Fibroblast of skin of left quadriceps (primary cell): ENCODE measurements at regions not wholly inside any gene's neighbourhood (a gene's known extent, or its start where the extent isn't known, plus 50 kb on each side); places are given as distances from the start of the nearest gene placed in this dataset.
"Not testable (repeated sequence)": the region's sequence is repeated elsewhere in the genome, so short reads cannot be mapped to it uniquely, and the experiment has no call there.

Experiments used
- DNase-seq, 2 experiments: peaks; one replicate each; pipeline ENCODE4 v3.0.0-alpha.2; 2013; ENCODE audit warnings: low read depth in 2 of 2

DNA sequence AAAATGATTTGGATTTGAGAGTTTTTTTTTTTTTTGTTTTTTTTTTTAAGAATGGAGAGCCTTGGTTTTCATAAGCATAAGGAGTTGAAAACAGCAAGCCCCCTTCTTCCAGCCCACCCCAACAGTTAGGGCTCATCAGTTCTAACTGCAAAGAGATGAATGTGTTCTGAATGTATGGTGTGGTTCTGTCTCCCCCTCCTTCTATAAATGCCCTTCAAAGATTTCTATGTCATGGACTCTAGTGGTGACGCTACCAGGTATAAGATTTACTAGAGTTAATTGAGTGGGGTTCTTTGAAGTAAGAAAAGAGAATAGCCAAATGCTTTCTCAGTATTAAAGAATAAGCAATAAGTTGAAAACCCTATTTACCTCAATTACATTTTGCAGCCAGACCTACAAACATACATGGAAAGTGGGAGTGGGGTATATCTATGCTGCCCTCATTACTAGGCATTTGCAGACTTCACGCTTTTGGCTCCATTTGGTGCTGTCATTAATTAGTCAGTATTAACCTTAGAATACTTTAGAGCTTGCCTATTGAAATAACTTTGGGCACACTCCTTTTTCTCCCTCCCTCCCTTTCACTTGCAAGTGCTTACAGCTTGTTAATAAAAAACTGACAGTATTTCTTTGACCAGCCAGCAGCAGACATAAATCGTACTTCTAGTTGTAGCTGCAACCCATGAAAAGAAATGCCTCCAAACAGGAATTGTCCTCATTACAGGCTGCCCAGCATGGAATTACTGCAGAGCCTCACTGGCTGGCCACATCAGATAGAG lies 667.2 kb upstream of the ZNF608 start:
- no peak for DNase-seq

DNA sequence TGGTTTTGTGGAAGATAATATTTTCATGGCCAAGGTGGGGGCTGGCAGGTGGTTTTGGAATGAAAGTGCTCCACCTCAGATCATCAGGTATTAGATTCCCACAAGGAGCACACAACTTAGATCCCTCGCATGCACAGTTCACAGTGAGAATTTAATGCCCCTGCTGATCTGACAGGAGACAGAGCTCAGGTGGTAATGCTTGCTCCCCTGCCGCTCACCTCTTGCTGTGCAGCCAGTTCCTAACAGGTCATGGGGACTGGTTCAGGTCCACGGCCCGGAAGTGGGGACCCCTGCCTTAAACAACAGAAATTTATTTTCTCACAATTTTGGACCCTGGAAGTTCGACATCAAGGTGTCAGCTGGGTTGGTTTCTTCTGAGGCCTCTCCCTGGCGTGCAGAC lies 668.7 kb upstream of the ZNF608 start:
- DNase-seq, result no peak

DNA sequence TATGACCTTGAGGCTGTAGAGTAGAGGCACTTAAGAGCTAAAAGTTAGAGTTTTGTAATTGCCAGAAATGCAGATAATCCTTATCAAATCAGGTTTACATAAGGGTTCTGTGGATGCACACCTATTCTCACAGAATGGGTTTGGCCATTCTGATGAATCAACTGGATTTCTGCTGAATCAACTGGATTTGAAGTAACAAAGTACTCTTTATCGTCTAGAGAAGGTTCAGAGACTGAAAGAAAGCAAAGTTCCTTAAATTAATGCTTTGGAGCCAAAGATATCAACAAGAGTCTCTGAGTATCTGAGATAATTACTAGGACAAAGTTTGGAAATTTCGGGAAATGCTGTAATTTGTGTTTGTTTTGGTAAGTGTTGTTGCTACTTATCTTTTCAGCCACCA lies 669.6 kb upstream of the ZNF608 start:
- no peak for DNase-seq

DNA sequence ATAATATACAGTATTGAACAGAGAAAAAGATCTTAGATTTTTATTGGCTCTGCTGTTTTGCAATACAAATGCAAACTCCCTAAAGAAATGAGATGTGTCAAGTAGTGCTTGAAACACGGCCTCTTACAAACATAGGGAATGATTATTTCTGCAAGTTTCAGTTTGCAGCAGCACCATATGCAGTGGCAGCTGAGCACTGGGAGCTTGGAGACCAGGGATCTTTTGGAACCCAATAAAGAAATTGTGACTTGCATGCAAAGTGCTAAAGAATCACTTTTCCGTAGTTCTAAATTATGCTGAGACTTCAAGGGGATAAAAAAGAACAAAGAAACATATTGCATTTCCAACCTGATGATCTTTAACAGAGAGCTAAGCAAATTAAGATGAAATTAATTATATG lies 674.6 kb upstream of the ZNF608 start:
- DNase-seq, result no peak

GRCh38 chr5:125422342-125422741 lies 675.9 kb upstream of the ZNF608 start:
- no peak for DNase-seq

- no peak for DNase-seq
These were observed 678.1 kb upstream of the ZNF608 start for GRCh38 chr5:125424402-125425141.

GRCh38 chr5:125429498-125429897 lies 683.1 kb upstream of the ZNF608 start:
- no peak for DNase-seq

GRCh38 chr5:125433457-125433856 lies 687.0 kb upstream of the ZNF608 start:
- DNase-seq, result no peak

- DNase-seq, result no peak
These were observed 692.8 kb upstream of the ZNF608 start for GRCh38 chr5:125439243-125439642.

DNA sequence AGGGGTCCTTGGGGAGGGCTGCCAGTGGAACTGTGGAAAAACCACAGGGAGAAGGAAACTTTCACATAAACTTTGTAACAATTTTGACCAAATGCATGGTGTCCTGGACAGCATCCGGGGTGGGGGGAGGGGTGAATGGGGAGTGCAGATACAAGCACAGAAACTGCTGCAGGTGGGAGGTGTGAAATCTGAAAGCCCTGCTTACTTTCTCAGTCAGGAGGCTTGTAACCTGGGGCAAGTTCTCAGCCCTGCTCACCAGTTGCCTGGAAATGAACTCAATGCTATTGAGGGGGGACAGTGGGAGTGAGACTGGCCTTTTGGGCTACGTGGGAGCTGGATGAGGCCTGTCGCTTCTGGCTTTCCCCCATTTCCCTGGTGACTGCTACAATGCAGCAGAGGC lies 694.5 kb upstream of the ZNF608 start:
- DNase-seq, result no peak

DNA sequence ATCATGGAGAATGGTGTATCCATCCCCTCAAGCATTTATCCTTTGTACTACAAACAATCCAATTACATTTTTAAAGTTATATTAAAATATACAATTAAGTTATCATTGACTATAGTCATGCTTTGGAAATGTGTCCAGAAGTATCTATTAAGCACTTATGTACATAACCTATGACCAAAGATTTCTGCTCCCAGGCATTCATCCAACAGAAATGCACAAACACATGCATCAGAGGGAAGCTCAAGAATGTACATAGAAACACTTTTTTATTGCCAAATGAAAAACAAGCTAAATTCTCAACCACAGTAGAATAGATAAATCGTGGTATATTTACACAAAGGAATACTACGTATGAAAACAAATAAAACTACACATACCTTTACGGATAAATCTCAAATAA lies 700.5 kb upstream of the ZNF608 start:
- peak; percentile 42 to 43 for DNase-seq

DNA sequence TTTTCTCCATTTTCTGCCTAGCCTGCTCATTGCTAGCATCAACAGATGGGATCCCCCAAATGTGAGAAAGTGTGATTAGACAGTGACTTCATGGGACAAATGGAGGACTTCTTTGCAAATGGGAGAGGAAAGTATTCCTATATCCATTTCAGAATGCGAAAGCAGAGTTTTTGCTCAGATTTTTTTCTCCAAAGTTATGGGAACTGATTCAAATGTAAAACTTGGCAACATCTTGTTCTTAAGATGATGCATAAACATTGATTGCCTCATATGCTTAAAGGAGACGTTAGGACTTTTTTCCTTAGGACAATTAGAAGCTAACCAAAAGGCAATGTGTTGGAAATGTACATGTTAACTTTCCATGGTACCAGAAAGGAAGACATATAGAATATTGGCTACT lies 704.3 kb upstream of the ZNF608 start:
- peak in 1 of 2 experiments; percentile 29 for DNase-seq

DNA sequence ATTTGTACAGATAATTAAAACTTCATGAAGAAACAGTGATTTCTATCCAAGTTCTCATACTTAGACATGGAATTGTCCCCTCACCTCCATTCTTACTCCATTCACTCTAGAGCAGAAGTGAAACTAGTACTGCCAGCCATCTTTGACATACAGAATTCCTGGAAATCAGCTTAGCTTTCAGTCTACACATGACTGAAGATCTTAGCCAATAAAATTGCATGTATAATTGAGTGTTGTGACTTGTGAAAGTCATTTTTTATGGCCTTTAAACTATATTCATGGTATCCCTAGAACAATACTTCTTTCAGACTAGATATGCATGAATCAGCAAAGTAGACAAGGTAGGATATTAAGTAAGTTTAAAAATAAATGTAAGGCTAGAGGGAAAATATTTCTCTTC lies 705.2 kb upstream of the ZNF608 start:
- no peak for DNase-seq

DNA sequence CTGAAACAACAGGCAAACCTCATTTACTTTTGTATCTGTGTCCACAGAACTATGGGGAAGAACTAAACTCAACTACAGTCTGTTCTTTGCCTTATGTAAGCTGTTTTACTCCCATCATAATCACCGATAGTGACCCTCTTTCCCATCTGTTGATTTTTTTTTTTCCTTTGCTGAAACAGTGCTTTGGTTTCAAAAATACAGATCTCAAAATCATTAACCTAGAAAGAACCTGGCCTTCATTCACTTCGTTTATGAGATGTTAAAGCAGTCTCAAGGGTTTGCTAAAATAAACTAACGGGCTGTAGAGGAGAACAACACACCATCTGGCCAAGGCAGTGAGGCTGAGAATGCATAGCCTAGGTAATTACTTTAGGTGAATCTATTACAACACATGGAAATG lies 706.6 kb upstream of the ZNF608 start:
- DNase-seq, result no peak

DNA sequence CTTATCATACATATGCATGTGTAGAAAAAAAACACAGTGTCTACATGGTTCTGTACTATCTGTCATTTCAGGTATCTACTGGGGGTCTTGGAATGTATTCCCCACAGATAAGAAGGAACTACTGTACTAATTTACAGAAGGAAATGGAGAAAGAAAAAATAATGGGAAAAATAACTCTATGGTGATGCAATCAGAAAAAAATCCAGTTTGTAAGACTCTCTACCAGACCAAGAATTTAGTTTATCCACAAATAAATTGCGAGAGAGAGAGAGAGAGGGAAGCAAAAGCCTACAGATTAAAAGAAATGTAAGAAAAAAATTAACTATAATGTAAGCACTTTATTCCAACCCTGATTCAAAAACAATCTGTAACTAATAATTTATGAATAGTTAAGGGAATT lies 708.6 kb upstream of the ZNF608 start:
- peak in 1 of 2 experiments; percentile 18 for DNase-seq

DNA sequence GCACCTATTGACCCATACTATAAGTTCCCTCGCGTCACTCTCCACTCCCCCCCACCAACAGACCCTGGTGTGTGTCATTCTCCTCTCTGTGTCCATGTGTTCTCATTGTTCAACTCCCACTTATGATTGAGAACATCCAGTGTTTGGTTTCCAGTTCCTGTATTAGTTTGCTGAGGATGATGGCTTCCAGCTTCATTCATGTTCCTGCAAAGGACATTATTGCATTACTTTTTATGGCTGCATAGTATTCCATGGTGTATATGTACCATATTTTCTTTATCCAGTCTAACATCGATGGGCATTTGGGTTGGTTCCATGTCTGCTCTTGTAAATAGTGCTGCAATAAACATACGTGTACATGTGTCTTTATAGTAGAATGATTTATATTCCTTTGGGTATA lies 709.6 kb upstream of the ZNF608 start:
- not testable (repeated sequence) for DNase-seq

- no peak for DNase-seq
These were observed 711.2 kb upstream of the ZNF608 start for GRCh38 chr5:125457617-125458016.

- DNase-seq, result not testable (repeated sequence)
These were observed 712.5 kb upstream of the ZNF608 start for GRCh38 chr5:125458949-125459348.

DNA sequence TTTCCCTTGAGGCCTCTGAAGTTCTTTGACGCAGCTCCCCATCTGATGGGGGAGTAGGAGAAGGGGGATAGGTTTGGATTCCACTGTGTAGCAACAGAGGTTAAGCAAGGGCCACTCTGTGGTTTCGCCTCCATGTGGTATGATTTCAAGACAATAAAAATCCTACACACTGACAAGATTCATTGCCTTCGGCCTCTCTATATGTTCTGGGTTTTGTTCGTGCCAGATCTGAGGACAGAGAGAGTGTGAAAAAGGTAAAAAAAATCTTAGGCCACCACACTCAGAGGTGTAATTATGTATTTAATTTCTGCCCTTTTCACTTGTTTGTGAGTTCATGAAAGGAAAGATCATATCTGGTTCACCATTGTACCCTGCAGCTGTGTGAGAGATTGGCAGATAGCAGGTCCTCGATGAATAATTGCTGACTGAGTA lies 715.2 kb upstream of the ZNF608 start:
- DNase-seq, result peak in 1 of 2 experiments; percentile 12

DNA sequence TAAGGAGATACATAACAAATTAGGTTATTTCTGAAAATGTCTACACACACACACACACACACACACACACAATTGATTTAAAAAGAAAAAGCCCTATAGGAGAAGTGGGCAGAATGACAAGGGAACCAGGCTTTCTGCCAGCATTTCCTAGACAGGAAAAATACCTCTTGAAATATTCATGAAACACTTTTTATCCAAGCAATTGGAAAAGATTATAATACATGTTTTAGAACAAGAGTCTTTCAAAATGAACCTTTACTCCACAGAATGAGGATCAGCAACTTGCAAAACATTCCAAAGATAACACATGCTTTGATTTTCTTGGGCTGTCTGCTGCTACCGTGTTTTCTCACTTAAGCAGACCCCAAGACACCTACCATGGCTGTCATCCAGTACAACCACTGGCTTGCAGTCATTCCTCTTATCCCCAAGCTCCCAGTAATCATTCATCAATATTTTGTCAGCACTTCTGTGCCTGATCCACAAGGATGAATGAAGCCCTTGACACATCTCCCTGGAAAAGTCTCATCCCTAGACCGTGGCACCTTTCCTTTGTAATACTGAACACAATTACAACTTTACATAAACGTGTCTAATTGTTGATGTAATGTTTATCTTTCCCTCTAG lies 717.1 kb upstream of the ZNF608 start:
- peak in 1 of 2 experiments; percentile 20 for DNase-seq

GRCh38 chr5:125464847-125465432 lies 718.5 kb upstream of the ZNF608 start:
- DNase-seq, result no peak

DNA sequence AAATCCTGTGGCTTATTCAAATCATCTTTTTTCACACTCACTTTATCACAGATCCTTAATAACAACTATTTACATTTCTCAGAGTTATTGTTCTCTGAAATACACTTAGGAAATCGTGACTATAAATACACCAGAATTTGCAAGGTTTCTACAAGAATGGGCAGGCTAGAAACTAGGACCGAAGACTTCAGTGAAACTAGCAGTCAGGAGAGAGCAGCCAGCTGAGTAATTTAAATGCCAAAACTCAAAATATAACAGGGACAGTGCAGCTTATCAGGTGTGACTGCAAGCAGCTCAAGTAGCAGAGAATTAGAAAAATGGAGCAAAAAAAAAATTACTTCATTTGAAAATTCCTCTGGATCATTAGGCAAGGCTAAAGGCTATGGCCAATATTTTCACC lies 719.3 kb upstream of the ZNF608 start:
- DNase-seq, result no peak
